ENCODE measurements at regions not wholly inside any gene's neighbourhood (a gene's known extent, or its start where the extent isn't known, plus 50 kb on each side); places are given as distances from the start of the nearest gene placed in this dataset.

DNA sequence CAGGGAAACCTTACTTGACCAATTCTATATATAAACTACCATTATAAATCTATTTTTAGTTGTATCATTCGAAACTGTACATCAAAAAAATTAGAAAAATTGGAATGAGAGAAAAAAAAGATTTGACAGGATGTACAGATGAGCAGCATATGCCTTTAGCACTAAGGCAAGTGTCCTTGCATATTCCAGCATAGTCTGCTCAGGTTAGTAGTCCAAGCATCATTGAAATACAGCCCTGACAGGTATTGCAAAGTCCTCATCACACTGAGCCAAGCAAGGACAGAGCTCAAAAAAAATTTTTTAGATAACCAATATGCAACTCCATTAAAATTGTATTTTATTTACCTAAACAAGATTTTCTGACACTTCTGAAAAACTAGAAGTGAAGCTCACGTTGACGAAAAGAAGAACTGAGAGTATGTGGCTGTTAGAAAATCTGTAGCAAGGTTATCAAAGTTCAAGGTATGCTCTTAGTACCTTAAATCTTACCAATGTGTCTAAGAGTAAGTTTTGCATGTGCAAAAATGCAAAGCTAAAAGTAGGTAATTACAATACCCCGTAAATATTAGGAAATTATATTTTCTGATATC is 465.6 kb upstream of the ADGRL4 start:
- TF ChIP-seq, protein P1, sequence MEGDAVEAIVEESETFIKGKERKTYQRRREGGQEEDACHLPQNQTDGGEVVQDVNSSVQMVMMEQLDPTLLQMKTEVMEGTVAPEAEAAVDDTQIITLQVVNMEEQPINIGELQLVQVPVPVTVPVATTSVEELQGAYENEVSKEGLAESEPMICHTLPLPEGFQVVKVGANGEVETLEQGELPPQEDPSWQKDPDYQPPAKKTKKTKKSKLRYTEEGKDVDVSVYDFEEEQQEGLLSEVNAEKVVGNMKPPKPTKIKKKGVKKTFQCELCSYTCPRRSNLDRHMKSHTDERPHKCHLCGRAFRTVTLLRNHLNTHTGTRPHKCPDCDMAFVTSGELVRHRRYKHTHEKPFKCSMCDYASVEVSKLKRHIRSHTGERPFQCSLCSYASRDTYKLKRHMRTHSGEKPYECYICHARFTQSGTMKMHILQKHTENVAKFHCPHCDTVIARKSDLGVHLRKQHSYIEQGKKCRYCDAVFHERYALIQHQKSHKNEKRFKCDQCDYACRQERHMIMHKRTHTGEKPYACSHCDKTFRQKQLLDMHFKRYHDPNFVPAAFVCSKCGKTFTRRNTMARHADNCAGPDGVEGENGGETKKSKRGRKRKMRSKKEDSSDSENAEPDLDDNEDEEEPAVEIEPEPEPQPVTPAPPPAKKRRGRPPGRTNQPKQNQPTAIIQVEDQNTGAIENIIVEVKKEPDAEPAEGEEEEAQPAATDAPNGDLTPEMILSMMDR (IDR thresholded peaks at IDR 0.05): no peak
- TF ChIP-seq POLR2A (IDR thresholded peaks at IDR 0.05): no peak

Measured in right lobe of liver (tissue), 4 donors.